HG03520 (cell line): ENCODE measurements at regions not wholly inside any gene's neighbourhood (a gene's known extent, or its start where the extent isn't known, plus 50 kb on each side); places are given as distances from the start of the nearest gene placed in this dataset.

Source experiments
- ATAC-seq: cut with Tn5 transposase; IDR thresholded peaks from one replicate; pipeline ENCODE4 v1.9.1; 2021; ENCODE audit warnings: mild to moderate bottlenecking, moderate library complexity; ENCODE audit not compliant: unreplicated experiment

GRCh38 chr10:29238523-29239135 lies 50.2 kb upstream of the LYZL1 start:
- ATAC-seq = no peak
